ENCODE measurements at regions not wholly inside any gene's neighbourhood (a gene's known extent, or its start where the extent isn't known, plus 50 kb on each side); places are given as distances from the start of the nearest gene placed in this dataset.
"Not testable (repeated sequence)": the region's sequence is repeated elsewhere in the genome, so short reads cannot be mapped to it uniquely, and the experiment has no call there.

DNA sequence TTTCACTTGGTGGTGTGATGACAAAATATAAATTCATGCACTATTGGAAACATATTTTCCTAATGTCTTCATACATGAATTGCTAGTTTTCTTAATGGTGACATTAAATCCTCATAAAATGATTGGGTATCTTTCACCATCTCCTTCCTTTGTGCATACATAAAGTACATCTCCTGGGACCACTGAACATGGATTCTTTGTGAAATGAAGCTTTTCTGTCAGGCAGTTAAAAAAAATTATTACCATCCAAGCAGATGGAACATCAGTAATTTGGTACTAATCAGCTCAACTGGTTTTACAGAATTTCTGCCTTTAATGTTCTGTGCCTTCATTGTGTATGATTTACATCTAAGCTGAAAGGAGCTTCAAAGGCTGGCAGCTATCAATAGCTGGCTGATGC lies 891.7 kb upstream of the SLC10A2 start:
- in situ Hi-C loops (cut with HindIII; ENCODE audit: low sequenced_read_pairs) = no loop called here

DNA sequence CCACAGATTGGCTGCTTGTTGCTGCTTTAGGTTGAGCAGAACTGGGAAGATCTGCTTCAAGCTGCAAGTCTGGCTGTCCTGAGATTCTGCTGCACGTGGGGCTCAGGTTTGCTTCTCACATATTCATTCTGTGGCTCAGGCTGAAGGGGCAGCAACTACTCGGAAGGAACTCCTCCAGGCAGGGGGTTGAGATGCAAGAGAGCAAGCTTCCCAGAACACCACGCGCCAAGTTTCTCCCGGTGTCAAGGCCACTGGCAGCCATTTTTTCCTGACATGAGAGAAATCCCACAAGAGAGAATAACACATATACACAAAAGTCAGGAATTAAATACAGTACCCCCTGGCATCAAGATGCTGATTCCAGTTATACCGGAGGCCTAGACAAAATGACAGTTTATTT lies 887.6 kb upstream of the SLC10A2 start:
- in situ Hi-C loops (cut with HindIII; ENCODE audit: low sequenced_read_pairs) = no loop called here

DNA sequence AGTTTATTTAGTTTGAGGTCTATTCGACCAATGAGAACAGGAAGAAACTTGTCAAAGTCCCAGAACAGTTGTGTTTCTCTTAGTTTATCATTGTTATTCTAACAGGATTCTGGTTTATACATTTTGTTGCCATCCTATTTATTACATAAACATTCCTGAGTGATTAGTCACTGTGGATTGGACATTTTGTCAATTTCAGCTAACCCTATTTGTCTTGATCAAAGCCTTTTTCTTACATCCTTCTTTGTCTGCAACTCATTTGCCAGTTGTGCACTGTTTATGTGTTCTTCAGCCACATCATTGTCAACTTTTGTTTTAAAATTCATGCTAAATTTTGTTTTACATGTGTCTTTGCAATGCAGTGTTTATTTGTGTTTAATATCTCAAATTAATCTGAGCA lies 886.0 kb upstream of the SLC10A2 start:
- in situ Hi-C loops (cut with HindIII; ENCODE audit: low sequenced_read_pairs) = no loop called here

GRCh38 chr13:103948426-103948825 lies 882.2 kb upstream of the SLC10A2 start:
- in situ Hi-C loops (cut with HindIII; ENCODE audit: low sequenced_read_pairs) = no loop called here

- in situ Hi-C loops (cut with HindIII; ENCODE audit: low sequenced_read_pairs) = no loop called here
Measured at GRCh38 chr13:103945836-103946235, 879.6 kb upstream of the SLC10A2 start.

GRCh38 chr13:103941506-103942140 lies 875.4 kb upstream of the SLC10A2 start:
- in situ Hi-C loops (cut with HindIII; ENCODE audit: low sequenced_read_pairs) = no loop called here

DNA sequence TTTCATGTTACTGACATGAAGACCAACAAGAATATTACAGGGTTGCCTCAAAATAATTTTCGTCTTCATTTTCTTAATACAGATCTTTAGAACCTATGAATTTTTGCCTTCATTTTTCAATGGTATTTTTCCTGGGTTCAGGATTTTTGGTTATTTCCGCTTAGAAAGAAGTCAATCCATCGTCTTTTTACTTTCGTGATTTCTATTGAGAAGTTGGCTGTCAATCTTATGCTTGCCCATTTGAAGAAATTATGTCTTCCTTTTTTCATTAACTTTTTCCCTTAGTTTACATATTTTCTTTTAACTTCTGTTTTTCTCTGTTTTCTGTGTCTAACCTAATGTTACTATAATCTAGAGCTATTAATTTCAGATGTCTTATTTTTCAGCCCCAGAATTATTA lies 868.9 kb upstream of the SLC10A2 start:
- in situ Hi-C loops (cut with HindIII; ENCODE audit: low sequenced_read_pairs) = no loop called here

- in situ Hi-C loops (cut with HindIII; ENCODE audit: low sequenced_read_pairs) = no loop called here
Measured at GRCh38 chr13:103931885-103932284, 865.7 kb upstream of the SLC10A2 start.

- in situ Hi-C loops (cut with HindIII; ENCODE audit: low sequenced_read_pairs) = no loop called here
Measured at GRCh38 chr13:103931331-103931845, 865.2 kb upstream of the SLC10A2 start.

DNA sequence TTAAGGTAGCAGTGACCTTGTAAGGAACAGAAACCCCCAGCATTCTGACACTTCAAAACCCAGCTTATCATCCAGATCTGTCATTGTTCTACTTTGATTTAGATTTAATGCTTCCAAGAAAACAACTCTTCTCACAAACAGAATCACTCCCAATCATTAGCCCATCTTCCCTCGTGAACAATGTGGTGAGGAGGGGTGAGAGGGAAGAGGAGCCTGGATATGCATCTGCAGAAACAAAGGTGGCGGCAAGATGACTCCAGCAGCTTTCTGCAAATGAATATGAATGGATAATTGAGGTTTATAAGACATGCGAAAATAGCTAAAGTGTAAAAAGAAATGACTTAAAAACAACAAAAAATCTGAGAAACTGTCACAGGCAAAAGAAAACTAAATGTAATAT lies 859.9 kb upstream of the SLC10A2 start:
- in situ Hi-C loops (cut with HindIII; ENCODE audit: low sequenced_read_pairs) = no loop called here

DNA sequence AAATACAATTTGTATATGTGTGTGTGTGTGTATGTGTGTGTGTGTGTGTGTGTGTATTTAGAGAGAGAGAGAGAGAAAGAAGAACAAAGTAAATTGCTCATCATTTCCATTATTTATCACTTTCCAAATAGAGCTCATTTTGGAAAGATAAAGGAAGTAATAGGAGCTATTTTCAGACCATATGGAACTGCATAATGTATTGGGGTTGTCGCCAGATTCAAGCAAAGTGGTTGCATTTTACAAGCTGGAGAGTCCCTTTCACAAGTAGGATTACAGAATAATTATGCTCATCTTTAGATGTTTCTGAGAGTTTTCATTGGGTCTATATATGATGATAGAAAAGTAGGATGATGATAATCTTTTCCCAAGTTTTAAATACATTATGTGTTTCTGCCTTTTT lies 842.7 kb upstream of the SLC10A2 start:
- in situ Hi-C loops (cut with HindIII; ENCODE audit: low sequenced_read_pairs) = no loop called here

DNA sequence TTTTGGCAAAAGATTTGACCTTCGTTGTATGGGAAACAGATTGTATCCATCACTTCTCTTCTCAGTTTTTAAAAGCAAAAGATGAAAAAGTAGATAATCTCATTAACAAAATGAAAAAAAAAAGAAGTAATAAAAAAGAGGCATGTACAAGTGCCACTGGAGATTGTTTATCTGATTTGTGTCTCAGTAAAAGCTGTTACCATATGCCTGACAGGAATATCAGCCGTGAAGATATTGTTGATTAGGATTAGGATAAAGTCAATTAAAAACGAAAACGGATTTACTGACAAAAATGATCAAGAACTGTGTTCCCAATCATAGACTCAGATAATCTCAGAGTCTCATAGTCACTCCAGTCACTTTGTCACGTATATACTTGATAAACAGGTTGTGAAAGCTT lies 842.1 kb upstream of the SLC10A2 start:
- in situ Hi-C loops (cut with HindIII; ENCODE audit: low sequenced_read_pairs) = no loop called here

DNA sequence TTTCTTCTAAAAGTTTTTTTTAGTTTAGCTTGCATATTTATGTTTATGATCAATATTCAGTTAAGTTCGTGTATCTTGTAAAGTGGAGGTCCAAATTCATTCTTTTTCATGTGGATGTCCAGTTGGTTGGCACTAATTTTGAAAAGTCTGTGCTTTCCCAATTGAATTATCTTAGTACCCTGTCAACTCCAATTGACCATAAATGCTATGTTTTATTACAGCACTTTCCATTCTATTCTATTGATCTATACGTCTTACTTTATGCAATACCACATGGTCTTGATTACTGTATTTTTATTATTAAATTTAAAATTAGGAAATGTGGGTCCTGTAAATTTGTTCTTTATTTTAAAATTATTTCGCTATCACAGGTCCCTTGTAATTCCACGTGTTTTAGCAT lies 837.6 kb upstream of the SLC10A2 start:
- in situ Hi-C loops (cut with HindIII; ENCODE audit: low sequenced_read_pairs) = no loop called here

DNA sequence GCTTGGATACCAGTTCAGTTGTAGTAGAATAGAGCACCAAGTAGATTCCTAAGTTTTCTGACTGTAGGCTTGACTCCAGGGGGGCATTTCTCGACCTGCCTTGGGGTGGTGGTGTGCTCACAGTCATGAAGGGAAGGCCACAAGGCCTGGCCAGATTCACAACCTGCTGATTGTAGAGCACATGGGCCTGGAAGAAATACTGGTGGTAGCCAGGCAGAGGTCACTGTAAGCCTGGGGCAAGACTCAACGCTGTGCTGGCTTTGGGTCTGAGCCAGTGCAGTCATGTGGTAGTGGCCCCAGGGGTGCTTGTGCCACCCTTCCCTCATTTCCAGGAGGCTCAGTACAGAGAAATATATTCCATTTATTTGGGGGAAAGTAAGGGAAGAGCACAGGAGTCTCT lies 832.3 kb upstream of the SLC10A2 start:
- in situ Hi-C loops (cut with HindIII; ENCODE audit: low sequenced_read_pairs) = no loop called here

DNA sequence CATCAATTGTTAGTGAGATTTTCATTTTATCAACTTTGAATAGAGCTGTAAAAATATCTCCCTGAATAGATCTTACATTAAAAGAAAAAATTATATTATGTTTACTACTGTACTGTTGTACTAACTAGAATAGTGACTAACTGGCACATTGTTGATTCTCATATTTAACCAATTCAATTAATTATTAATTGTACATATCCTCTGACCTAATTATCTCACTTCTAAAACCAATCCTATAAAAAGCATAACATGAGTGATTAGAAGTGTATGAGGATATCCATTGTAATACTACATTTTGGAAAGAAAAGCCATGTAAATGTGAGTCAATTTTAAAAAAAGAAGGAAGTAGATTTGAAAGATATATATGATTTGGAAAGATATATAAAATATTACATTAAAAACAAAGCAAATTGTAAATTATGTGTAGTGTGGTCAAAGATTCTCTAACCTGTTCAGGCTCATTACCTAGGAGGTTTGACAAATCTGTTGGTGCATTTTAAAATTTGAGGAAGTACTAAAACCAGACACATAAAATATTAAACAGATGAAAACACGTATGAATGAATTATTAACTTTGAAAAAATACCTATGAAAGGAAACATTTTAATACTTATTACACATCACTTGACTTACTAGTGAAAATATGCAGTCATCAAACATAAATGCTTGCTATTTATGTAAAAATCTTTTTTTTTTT lies 829.8 kb upstream of the SLC10A2 start:
- in situ Hi-C loops (cut with HindIII; ENCODE audit: low sequenced_read_pairs) = no loop called here

GRCh38 chr13:103894626-103895025 lies 828.4 kb upstream of the SLC10A2 start:
- in situ Hi-C loops (cut with HindIII; ENCODE audit: low sequenced_read_pairs) = no loop called here

DNA sequence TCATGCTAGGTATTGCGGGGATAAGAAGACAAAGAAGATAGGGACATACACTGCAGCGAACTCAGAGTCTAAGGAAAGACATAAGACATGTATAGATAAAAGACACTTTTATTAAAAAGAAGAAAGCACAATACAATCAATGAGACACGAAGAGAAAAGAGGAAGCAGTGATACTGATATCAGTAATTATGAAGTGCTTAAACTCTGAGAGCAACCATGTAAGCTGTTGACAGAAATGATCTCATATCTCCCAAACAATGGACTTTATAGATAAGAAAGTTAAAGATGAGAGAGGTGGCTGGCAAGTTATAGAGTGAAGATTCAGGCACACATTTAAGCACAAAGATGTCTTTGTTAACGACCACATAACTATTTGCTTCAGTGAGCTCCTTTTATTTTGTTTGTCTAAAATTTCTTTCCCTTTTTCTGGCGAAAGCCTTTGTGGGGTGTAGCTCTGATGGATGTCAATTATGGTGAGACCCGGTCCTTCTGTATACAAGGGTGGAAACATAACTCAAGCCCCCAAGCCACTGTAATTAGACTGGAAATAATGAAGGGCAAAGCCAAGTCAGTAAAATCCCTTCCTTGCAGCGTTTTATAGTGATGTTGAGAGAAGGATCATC lies 818.0 kb upstream of the SLC10A2 start:
- in situ Hi-C loops (cut with HindIII; ENCODE audit: low sequenced_read_pairs) = no loop called here

DNA sequence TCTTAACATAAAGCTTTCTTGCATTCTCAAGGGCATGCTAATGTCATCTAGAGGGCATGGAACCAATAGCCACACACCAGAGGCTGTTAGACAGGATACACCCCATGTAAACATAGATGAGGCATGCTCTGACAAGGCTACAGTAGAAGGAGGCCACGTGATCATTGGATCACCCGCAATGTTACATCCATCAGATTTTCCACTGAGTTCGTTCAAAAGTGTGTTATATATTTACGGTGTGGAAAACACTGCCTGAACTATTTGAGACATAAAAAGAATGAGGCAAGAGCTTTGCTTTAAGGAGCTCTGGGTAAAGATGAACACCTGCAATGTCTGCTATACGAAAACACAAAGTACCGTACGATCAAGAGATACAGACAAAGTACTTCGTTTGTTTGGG lies 817.5 kb upstream of the SLC10A2 start:
- in situ Hi-C loops (cut with HindIII; ENCODE audit: low sequenced_read_pairs) = no loop called here

GRCh38 chr13:103883164-103883563 lies 816.9 kb upstream of the SLC10A2 start:
- in situ Hi-C loops (cut with HindIII; ENCODE audit: low sequenced_read_pairs) = no loop called here

DNA sequence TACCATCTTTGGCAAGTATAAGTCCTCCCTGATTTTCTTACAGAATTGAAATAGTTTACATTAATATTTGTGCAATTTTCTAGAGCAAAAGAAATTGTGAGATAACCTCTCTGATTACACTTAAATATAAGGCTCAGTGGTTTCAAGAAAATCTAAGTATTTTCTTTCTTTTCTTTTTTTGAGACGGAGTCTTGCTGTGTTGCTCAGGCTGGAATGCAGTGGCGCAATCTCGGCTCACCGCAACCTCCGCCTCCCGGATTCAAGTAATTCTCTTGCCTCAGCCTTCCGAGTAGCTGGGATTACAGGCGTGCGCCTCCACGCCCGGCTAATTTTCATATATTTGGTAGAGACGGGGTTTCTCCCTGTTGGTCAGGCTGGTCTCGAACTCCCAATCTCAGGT lies 813.9 kb upstream of the SLC10A2 start:
- in situ Hi-C loops (cut with HindIII; ENCODE audit: low sequenced_read_pairs) = not testable (repeated sequence)

GRCh38 chr13:103878891-103879605 lies 812.8 kb upstream of the SLC10A2 start:
- in situ Hi-C loops (cut with HindIII; ENCODE audit: low sequenced_read_pairs) = no loop called here

DNA sequence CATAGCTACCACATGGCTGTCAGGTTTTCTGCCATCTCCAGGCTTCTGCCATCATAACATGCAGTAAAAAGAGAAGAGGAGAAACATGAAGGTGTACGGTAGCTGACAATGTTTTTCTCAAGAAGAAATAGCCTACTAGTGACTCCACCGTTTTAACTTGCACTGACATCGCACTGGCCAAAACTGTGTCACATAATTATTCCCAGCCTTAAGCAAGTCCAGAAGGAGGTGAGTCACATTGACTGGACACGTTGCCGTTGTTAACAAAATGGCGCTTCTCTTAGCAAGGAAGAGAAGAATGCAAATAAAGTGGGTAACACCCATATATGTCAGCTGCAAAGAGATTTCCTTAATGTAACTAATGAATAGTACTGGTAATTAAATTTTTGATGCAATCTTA lies 810.4 kb upstream of the SLC10A2 start:
- in situ Hi-C loops (cut with HindIII; ENCODE audit: low sequenced_read_pairs) = no loop called here

All from DLD1 (cell line).